ENCODE measurements at regions not wholly inside any gene's neighbourhood (a gene's known extent, or its start where the extent isn't known, plus 50 kb on each side); places are given as distances from the start of the nearest gene placed in this dataset.

DNA sequence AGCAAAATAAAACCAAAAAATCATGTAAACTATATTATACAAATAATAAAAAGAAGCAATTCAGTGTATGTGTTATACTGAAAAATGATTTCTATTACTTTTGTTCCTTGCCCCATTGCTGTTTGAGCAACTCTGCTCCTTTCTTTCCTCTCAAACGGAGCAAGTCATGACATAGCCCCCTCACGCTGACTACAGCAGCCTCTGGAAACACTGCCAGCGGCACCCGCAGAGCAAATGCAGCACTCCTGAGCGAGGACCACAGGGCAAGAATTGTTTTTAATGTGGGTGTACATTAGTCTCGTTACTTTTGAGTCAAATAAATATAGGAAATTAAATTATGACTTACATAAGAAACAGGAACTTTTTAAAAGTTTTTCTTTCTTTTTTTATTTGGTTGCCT lies 350.1 kb upstream of the HSF2 start:
- TF ChIP-seq, protein P1, sequence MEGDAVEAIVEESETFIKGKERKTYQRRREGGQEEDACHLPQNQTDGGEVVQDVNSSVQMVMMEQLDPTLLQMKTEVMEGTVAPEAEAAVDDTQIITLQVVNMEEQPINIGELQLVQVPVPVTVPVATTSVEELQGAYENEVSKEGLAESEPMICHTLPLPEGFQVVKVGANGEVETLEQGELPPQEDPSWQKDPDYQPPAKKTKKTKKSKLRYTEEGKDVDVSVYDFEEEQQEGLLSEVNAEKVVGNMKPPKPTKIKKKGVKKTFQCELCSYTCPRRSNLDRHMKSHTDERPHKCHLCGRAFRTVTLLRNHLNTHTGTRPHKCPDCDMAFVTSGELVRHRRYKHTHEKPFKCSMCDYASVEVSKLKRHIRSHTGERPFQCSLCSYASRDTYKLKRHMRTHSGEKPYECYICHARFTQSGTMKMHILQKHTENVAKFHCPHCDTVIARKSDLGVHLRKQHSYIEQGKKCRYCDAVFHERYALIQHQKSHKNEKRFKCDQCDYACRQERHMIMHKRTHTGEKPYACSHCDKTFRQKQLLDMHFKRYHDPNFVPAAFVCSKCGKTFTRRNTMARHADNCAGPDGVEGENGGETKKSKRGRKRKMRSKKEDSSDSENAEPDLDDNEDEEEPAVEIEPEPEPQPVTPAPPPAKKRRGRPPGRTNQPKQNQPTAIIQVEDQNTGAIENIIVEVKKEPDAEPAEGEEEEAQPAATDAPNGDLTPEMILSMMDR (conservative IDR thresholded peaks at IDR 0.05; ENCODE audit: low read length): no peak
- TF ChIP-seq EZH2phosphoT487 (IDR thresholded peaks at IDR 0.05; ENCODE audit: borderline replicate concordance): no peak

Data from Loucy (cell line).